GM12865 (cell line): ENCODE measurements at regions not wholly inside any gene's neighbourhood (a gene's known extent, or its start where the extent isn't known, plus 50 kb on each side); places are given as distances from the start of the nearest gene placed in this dataset.

Source experiments
- DNase-seq: peaks from one replicate; pipeline ENCODE4 v3.0.0; 2010; ENCODE audit warnings: low read depth
- H3K4me3 ChIP-seq: 2 replicates; pipeline ENCODE4 v1.5.1; 2011; ENCODE audit warnings: mild to moderate bottlenecking, low read depth, low read length, control low read depth
- CTCF ChIP-seq: IDR thresholded peaks from 2 replicates; pipeline ENCODE4 v1.5.1; 2011; ENCODE audit warnings: low read length, control low read depth, low read depth, inconsistent platforms; ENCODE audit not compliant: insufficient read depth; ENCODE audit errors: missing control alignments

- no peak for DNase-seq
- TF ChIP-seq CTCF: no peak
- H3K4me3 ChIP-seq: no peak overlapping the region
Measured at GRCh38 chr4:25489253-25489797, 112.3 kb downstream of the ANAPC4 start.

GRCh38 chr4:25493466-25493865 is 116.4 kb downstream of the ANAPC4 start:
- TF ChIP-seq CTCF: no peak
- DNase-seq: no peak
- H3K4me3 ChIP-seq: no peak overlapping the region

- H3K4me3 ChIP-seq: no peak overlapping the region
- no peak for DNase-seq
- TF ChIP-seq CTCF: no peak
Measured at GRCh38 chr4:25494166-25494565, 117.1 kb downstream of the ANAPC4 start.

- TF ChIP-seq CTCF: no peak
- peak; percentile 7 for DNase-seq
- H3K4me3 ChIP-seq: no peak overlapping the region
Measured at GRCh38 chr4:25500626-25501316, 123.7 kb downstream of the ANAPC4 start.

GRCh38 chr4:25502115-25502514 is 125.1 kb downstream of the ANAPC4 start:
- TF ChIP-seq CTCF: no peak

GRCh38 chr4:25503779-25504178 is 126.7 kb downstream of the ANAPC4 start:
- TF ChIP-seq CTCF: no peak
- no peak for DNase-seq
- no peak overlapping the region for H3K4me3 ChIP-seq

More at GRCh38 chr4:25502115-25502514, 125.1 kb downstream of the ANAPC4 start:
- no peak for DNase-seq
- no peak overlapping the region for H3K4me3 ChIP-seq
